ENCODE measurements at regions not wholly inside any gene's neighbourhood (a gene's known extent, or its start where the extent isn't known, plus 50 kb on each side); places are given as distances from the start of the nearest gene placed in this dataset.

DNA sequence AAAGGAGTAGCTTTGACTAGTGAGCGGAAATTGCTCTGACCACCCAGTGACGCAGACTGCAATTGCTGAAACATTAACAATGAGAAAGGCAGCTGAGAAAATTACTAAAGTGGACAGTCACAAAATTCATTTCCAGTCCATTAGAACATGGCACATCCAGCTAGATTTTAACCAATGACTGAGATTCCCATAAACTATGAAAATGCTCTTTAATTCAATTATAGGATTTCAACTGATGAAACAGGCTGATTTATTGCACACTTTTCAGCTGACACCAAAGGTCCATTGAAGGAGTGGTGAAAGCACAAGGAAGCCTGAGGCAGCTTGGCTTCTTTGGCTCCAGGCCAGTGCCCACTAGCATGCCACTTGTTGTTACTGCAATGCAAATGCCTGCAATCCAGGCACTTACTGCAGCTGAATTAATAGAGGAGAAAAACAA, 933.4 kb downstream of the SLITRK6 start:
- no peaks in the 10 kb centered on the region for H3K27me3 ChIP-seq
- no peaks in the 10 kb centered on the region for H3K4me1 ChIP-seq
- no peaks in the 10 kb centered on the region for H3K36me3 ChIP-seq
- no peak overlapping the region for H3K27ac ChIP-seq
- no peaks in the 10 kb centered on the region for H3K9me3 ChIP-seq
- H3K9ac ChIP-seq (ENCODE audit: low read depth in 2 of 2, low read length in 2 of 2): no peak overlapping the region
- intact Hi-C loops (cut with DNase I): no loop called here
- no peak overlapping the region for H3K4me3 ChIP-seq
- TF ChIP-seq, protein P1, sequence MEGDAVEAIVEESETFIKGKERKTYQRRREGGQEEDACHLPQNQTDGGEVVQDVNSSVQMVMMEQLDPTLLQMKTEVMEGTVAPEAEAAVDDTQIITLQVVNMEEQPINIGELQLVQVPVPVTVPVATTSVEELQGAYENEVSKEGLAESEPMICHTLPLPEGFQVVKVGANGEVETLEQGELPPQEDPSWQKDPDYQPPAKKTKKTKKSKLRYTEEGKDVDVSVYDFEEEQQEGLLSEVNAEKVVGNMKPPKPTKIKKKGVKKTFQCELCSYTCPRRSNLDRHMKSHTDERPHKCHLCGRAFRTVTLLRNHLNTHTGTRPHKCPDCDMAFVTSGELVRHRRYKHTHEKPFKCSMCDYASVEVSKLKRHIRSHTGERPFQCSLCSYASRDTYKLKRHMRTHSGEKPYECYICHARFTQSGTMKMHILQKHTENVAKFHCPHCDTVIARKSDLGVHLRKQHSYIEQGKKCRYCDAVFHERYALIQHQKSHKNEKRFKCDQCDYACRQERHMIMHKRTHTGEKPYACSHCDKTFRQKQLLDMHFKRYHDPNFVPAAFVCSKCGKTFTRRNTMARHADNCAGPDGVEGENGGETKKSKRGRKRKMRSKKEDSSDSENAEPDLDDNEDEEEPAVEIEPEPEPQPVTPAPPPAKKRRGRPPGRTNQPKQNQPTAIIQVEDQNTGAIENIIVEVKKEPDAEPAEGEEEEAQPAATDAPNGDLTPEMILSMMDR (IDR thresholded peaks at IDR 0.05): no peak
- DNase-seq: no peak

GRCh38 chr13:84864341-84864740, 934.9 kb downstream of the SLITRK6 start:
- Histone ChIP-seq H3K27me3 (no peaks in the 10 kb centered on the region), H3K4me3 (no peak overlapping the region), H3K9me3 (no peaks in the 10 kb centered on the region), H3K36me3 (no peaks in the 10 kb centered on the region), H3K9ac (ENCODE audit: low read depth in 2 of 2, low read length in 2 of 2) (no peak overlapping the region), H3K4me1 (no peaks in the 10 kb centered on the region), H3K27ac (no peak overlapping the region)
- DNase-seq: no peak
- intact Hi-C loops (cut with DNase I): no loop called here
- TF ChIP-seq, protein P1 (IDR thresholded peaks at IDR 0.05): no peak

DNA sequence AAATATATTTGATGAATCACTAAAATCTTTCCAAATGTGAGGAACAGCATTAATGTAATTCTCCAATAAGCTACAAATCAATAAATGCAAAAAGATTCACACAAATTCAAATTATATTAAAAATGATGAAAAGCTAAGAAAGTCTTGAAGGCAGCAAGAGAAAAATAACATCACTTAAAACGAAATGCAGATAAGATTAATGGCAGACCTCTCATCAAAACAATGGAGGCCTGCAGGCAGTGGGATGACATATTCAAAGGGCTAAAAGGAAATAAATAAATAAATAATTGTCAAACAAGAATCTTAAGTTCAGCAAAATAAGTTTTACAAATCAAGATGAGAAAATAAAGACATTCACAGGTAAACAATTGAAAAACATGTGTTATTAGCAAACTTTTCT, 952.1 kb downstream of the SLITRK6 start:
- no peaks in the 10 kb centered on the region for H3K27me3 ChIP-seq
- H3K27ac ChIP-seq: no peak overlapping the region
- H3K4me1 ChIP-seq: no peaks in the 10 kb centered on the region
- no peaks in the 10 kb centered on the region for H3K9me3 ChIP-seq
- H3K4me3 ChIP-seq: no peak overlapping the region
- no peak overlapping the region for H3K9ac ChIP-seq (ENCODE audit: low read depth in 2 of 2, low read length in 2 of 2)
- no peaks in the 10 kb centered on the region for H3K36me3 ChIP-seq
- TF ChIP-seq, protein P1 (IDR thresholded peaks at IDR 0.05): no peak
- intact Hi-C loops (cut with DNase I): no loop called here
- DNase-seq: no peak

GRCh38 chr13:84845907-84846619, 953.2 kb downstream of the SLITRK6 start:
- Histone ChIP-seq H3K36me3 (no peaks in the 10 kb centered on the region), H3K9ac (ENCODE audit: low read depth in 2 of 2, low read length in 2 of 2) (no peak overlapping the region), H3K27ac (no peak overlapping the region), H3K27me3 (no peaks in the 10 kb centered on the region), H3K9me3 (no peaks in the 10 kb centered on the region), H3K4me1 (no peaks in the 10 kb centered on the region), H3K4me3 (no peak overlapping the region)
- TF ChIP-seq, protein P1 (IDR thresholded peaks at IDR 0.05): no peak
- intact Hi-C loops (cut with DNase I): no loop called here
- no peak for DNase-seq

- Histone ChIP-seq H3K27me3 (no peaks in the 10 kb centered on the region), H3K4me1 (no peaks in the 10 kb centered on the region), H3K4me3 (no peak overlapping the region), H3K9me3 (no peaks in the 10 kb centered on the region), H3K27ac (no peak overlapping the region), H3K9ac (ENCODE audit: low read depth in 2 of 2, low read length in 2 of 2) (no peak overlapping the region), H3K36me3 (no peaks in the 10 kb centered on the region)
- no peak for DNase-seq
- TF ChIP-seq, protein P1 (IDR thresholded peaks at IDR 0.05): no peak
- intact Hi-C loops (cut with DNase I): no loop called here
Measured at GRCh38 chr13:84844473-84844872, 954.7 kb downstream of the SLITRK6 start.
